Duodenal mucosa (tissue), 2 donors: ENCODE measurements at regions not wholly inside any gene's neighbourhood (a gene's known extent, or its start where the extent isn't known, plus 50 kb on each side); places are given as distances from the start of the nearest gene placed in this dataset.

Experiments used
- H3K27ac ChIP-seq: one replicate; pipeline ENCODE4 v1.7.0; 2013; ENCODE audit warnings: low read depth, low read length
- H3K27me3 ChIP-seq, 2 donors: one replicate each; pipeline ENCODE4 v1.7.0; 2013; ENCODE audit warnings: low read length in 2 of 2, control low read depth in 1 of 2; ENCODE audit not compliant: insufficient read depth in 2 of 2, control insufficient read depth in 1 of 2
- H3K36me3 ChIP-seq, 2 donors: one replicate each; pipeline ENCODE4 v1.7.0; 2013; ENCODE audit warnings: low read length in 2 of 2, control low read depth in 1 of 2; ENCODE audit not compliant: insufficient read depth in 2 of 2, control insufficient read depth in 1 of 2
- H3K4me1 ChIP-seq, 2 donors: one replicate each; pipeline ENCODE4 v1.7.0; 2013; ENCODE audit warnings: low read length in 2 of 2, control low read depth in 1 of 2; ENCODE audit not compliant: insufficient read depth in 2 of 2, control insufficient read depth in 1 of 2
- H3K4me3 ChIP-seq, 2 donors: one replicate each; pipeline ENCODE4 v1.7.0; 2013; ENCODE audit warnings: low read length in 2 of 2, low read depth in 1 of 2
- H3K9ac ChIP-seq, 2 donors: one replicate each; pipeline ENCODE4 v1.7.0; 2013; ENCODE audit warnings: low read length in 2 of 2, low read depth in 1 of 2
- H3K9me3 ChIP-seq, 2 donors: one replicate each; pipeline ENCODE4 v1.7.0; 2013; ENCODE audit warnings: low read length in 2 of 2, control low read depth in 1 of 2; ENCODE audit not compliant: control insufficient read depth in 1 of 2

DNA sequence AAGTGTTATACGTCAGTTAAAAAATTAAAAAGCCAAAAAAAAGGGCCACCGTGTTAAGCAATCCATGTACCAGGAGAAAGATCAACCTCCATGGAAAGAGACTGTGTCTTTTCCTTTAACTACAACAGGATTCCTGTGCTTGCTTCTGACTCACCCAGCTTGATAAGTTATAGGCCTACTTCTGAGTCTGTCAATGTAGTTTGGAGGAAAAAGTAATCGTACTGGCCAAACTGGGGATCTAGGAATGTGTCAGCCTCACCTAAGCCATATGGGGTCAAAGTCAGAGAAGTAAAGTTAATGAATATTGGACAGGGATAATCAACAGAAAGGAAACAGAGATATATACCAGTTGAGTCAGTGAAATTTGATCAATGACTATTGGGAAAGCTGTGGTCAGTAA lies 470.8 kb upstream of the SLIT2 start:
- H3K27ac ChIP-seq = no peak overlapping the region
- no peak overlapping the region for H3K4me3 ChIP-seq
- no peaks in the 10 kb centered on the region for H3K27me3 ChIP-seq
- no peaks in the 10 kb centered on the region for H3K36me3 ChIP-seq
- H3K9ac ChIP-seq = no peak overlapping the region
- peaks cover 3 to 14% of the 10 kb centered on the region in 2 donors for H3K9me3 ChIP-seq
- no peaks in the 10 kb centered on the region for H3K4me1 ChIP-seq

DNA sequence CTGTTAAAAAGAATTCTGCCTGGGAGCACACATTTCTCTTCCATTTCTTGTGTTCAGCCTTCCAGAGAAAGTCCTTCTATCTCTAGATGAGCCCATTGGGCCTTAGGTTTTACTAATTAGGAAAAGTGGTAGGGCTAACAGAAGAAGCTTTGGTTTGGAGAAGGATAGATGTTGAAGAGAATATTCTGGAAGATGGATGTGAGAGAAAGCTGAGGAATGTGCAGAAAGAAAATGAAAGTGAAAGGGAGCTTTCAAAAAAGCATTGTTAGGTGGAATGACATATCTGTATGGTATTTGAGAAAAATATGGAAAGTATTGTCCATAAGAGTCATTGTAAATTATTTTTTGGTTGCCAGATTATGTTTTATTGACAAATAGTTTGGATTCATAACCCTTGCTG lies 474.8 kb upstream of the SLIT2 start:
- H3K27me3 ChIP-seq = no peaks in the 10 kb centered on the region

DNA sequence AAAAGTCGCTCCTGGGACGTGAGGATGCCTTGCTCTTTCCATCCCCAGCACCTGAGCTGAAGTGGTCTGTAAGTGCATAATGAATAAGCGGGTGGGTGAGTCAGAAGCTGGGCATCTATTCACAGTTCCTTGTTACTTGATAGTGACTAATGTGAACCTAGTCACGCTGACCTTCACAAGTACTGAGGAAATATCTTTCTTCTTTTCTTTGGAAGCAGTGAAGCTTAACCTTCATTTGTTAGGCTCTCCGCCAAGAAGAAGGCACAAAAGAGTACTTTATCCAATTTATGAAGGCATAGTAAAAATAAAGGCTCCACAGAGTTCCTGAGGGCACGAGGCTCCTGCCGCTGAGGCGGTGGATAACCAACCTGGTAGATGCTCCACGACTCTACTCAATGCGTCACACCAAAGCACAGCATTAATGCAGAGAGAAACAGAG lies 475.7 kb upstream of the SLIT2 start:
- no peak overlapping the region for H3K4me3 ChIP-seq
- no peak overlapping the region for H3K9ac ChIP-seq
- H3K36me3 ChIP-seq = no peaks in the 10 kb centered on the region
- H3K9me3 ChIP-seq = peaks cover 0 to 16% of the 10 kb centered on the region in 2 donors
- H3K4me1 ChIP-seq = no peaks in the 10 kb centered on the region
- H3K27ac ChIP-seq = no peak overlapping the region
- no peaks in the 10 kb centered on the region for H3K27me3 ChIP-seq

More for the DNA sequence above, 474.8 kb upstream of the SLIT2 start:
- no peaks in the 10 kb centered on the region for H3K4me1 ChIP-seq
- H3K9ac ChIP-seq = no peak overlapping the region
- H3K27ac ChIP-seq = no peak overlapping the region
- H3K9me3 ChIP-seq = peaks cover 0 to 15% of the 10 kb centered on the region in 2 donors
- H3K36me3 ChIP-seq = no peaks in the 10 kb centered on the region
- H3K4me3 ChIP-seq = no peak overlapping the region

DNA sequence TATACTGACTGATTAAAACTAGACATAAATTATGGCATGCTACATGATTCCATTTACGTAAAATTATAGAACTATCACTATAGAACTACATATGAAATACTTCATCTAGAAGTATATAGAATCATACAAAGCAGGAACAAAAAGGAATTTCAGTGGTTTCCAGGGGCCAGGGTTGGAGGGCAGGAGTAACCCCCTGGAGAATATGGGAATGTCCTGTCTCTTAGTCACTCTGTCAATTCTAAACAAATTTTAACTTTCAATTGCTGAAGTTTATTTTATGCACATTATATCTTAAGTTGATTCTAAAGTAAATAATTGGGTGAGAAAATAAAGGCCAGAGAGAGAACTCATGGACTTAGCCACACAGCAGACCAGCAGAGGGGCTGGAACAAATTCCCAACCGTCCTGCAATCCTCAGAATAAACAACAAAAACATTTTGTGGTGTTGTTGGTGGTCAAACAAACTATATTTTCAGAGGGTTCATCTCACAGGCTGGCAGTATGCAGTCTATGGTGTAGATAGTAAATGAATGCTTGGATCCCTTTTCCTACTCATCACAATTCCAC lies 476.9 kb upstream of the SLIT2 start:
- Histone ChIP-seq H3K4me3 (no peak overlapping the region), H3K36me3 (no peaks in the 10 kb centered on the region), H3K4me1 (no peaks in the 10 kb centered on the region), H3K9ac (no peak overlapping the region), H3K27ac (no peak overlapping the region), H3K9me3 (peaks cover 0 to 21% of the 10 kb centered on the region in 2 donors), H3K27me3 (no peaks in the 10 kb centered on the region)

DNA sequence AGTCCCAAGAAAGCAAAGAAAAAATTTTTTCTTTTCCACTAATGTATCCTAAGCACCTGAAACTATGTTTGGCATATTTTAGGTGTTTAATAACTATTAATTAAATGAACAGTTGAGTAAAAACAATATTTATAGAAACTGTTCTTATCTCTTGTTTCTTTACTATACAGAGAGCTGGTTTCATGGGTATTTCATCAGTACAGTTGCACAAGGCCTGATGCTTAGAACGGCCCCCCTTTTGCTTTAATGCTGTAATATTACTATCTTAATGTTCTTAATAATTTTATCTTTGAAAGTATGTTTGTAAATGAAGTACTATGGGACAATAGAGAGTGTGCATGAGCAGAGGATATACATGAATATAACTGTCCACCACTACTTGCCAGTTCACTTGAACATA lies 479.1 kb upstream of the SLIT2 start:
- peaks cover 3 to 22% of the 10 kb centered on the region in 2 donors for H3K9me3 ChIP-seq
- H3K27me3 ChIP-seq = no peaks in the 10 kb centered on the region
- H3K36me3 ChIP-seq = no peaks in the 10 kb centered on the region
- H3K27ac ChIP-seq = no peak overlapping the region
- H3K4me3 ChIP-seq = no peak overlapping the region
- H3K4me1 ChIP-seq = no peaks in the 10 kb centered on the region
- no peak overlapping the region for H3K9ac ChIP-seq

- H3K27me3 ChIP-seq = no peaks in the 10 kb centered on the region
- no peaks in the 10 kb centered on the region for H3K9me3 ChIP-seq
- H3K4me1 ChIP-seq = no peaks in the 10 kb centered on the region
- no peaks in the 10 kb centered on the region for H3K36me3 ChIP-seq
- no peak overlapping the region for H3K4me3 ChIP-seq
- no peak overlapping the region for H3K27ac ChIP-seq
- H3K9ac ChIP-seq = no peak overlapping the region
Observed at GRCh38 chr4:19756661-19757060, 495.0 kb upstream of the SLIT2 start.

GRCh38 chr4:19752599-19752998 lies 499.1 kb upstream of the SLIT2 start:
- Histone ChIP-seq H3K27me3 (no peaks in the 10 kb centered on the region), H3K27ac (no peak overlapping the region), H3K36me3 (no peaks in the 10 kb centered on the region), H3K9me3 (no peaks in the 10 kb centered on the region), H3K4me3 (no peak overlapping the region), H3K9ac (no peak overlapping the region), H3K4me1 (no peaks in the 10 kb centered on the region)

GRCh38 chr4:19748519-19749479 lies 502.9 kb upstream of the SLIT2 start:
- no peak overlapping the region for H3K27ac ChIP-seq
- no peaks in the 10 kb centered on the region for H3K9me3 ChIP-seq
- H3K27me3 ChIP-seq = no peaks in the 10 kb centered on the region
- no peaks in the 10 kb centered on the region for H3K4me1 ChIP-seq
- H3K9ac ChIP-seq = no peak overlapping the region
- H3K4me3 ChIP-seq = no peak overlapping the region
- H3K36me3 ChIP-seq = no peaks in the 10 kb centered on the region

- no peak overlapping the region for H3K9ac ChIP-seq
- no peaks in the 10 kb centered on the region for H3K4me1 ChIP-seq
- no peak overlapping the region for H3K4me3 ChIP-seq
- no peaks in the 10 kb centered on the region for H3K9me3 ChIP-seq
- no peak overlapping the region for H3K27ac ChIP-seq
- no peaks in the 10 kb centered on the region for H3K36me3 ChIP-seq
- no peaks in the 10 kb centered on the region for H3K27me3 ChIP-seq
Observed at GRCh38 chr4:19746377-19746776, 505.3 kb upstream of the SLIT2 start.

DNA sequence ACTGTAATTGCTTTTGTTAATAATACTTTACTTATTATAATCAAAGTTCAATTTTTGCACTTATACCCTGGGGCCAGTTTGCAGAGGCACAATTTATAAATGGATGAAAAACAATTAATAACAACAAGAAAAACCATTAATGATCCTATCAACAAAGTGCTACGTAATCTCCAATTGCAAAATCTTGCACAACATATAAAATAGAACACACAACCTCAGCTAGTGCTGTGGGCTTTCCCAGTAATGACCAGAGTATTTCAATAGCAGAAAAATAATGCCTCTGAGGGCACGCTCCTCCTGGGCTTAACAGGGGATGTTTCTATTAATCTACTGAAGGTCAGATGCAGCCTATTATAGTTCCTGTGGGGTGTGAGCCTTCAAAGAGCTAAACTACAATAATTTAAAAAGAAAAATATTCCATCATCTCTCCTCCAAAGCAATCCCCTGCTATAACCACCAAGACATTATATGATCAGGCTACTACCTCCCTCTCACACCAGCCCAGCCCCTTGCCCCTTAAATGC lies 508.5 kb upstream of the SLIT2 start:
- no peaks in the 10 kb centered on the region for H3K36me3 ChIP-seq
- no peaks in the 10 kb centered on the region for H3K27me3 ChIP-seq
- no peak overlapping the region for H3K27ac ChIP-seq
- no peak overlapping the region for H3K9ac ChIP-seq
- H3K9me3 ChIP-seq = peaks cover 0 to 2% of the 10 kb centered on the region in 2 donors
- no peaks in the 10 kb centered on the region for H3K4me1 ChIP-seq
- no peak overlapping the region for H3K4me3 ChIP-seq
